AG09309 (cell line): ENCODE measurements at regions not wholly inside any gene's neighbourhood (a gene's known extent, or its start where the extent isn't known, plus 50 kb on each side); places are given as distances from the start of the nearest gene placed in this dataset.

Source experiments
- DNase-seq: peaks from one replicate; pipeline ENCODE4 v3.0.0-alpha.2; 2010; ENCODE audit warnings: low read depth
- H3K4me3 ChIP-seq: 2 replicates; pipeline ENCODE4 v1.5.1; 2011; ENCODE audit warnings: mild to moderate bottlenecking, low read depth, low read length, moderate library complexity; ENCODE audit not compliant: control insufficient read depth
- TF ChIP-seq, protein P1 (sequence below): IDR thresholded peaks from 2 replicates; pipeline ENCODE4 v1.5.1; 2011; ENCODE audit warnings: mild to moderate bottlenecking, low read depth, low read length, inconsistent platforms; ENCODE audit not compliant: insufficient read depth, control insufficient read depth; ENCODE audit errors: missing control alignments

DNA sequence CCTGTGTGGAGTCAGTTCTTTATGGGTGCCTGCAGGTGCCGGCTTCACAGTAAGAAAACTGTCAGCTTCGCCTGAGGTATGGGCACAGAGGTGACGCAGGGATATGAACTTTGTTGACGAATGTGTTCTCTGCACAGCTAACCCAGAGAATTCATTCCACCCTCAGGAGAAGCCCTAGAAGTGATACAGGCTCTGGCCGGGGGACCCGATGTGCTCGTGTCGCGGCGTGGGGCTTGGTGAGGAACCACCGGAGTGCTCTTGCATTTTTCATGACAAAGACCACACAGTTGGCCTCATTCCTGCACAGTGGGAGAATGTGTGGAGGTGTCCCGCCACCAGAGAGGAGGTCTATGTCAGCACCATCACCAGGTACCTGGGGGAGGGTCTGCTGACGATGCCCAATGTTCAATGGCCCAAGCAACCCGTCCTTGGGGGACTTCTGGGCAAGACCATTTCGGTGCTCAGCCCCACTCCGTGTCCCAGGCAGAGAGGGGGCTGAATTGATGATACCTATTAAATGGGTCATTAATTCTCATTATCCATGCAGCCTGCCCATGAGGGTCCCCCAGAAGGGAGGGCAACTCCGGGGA, 147.5 kb upstream of the RTL1 start:
- DNase-seq = no peak
- TF ChIP-seq, protein P1, sequence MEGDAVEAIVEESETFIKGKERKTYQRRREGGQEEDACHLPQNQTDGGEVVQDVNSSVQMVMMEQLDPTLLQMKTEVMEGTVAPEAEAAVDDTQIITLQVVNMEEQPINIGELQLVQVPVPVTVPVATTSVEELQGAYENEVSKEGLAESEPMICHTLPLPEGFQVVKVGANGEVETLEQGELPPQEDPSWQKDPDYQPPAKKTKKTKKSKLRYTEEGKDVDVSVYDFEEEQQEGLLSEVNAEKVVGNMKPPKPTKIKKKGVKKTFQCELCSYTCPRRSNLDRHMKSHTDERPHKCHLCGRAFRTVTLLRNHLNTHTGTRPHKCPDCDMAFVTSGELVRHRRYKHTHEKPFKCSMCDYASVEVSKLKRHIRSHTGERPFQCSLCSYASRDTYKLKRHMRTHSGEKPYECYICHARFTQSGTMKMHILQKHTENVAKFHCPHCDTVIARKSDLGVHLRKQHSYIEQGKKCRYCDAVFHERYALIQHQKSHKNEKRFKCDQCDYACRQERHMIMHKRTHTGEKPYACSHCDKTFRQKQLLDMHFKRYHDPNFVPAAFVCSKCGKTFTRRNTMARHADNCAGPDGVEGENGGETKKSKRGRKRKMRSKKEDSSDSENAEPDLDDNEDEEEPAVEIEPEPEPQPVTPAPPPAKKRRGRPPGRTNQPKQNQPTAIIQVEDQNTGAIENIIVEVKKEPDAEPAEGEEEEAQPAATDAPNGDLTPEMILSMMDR = no peak
- no peak overlapping the region for H3K4me3 ChIP-seq

DNA sequence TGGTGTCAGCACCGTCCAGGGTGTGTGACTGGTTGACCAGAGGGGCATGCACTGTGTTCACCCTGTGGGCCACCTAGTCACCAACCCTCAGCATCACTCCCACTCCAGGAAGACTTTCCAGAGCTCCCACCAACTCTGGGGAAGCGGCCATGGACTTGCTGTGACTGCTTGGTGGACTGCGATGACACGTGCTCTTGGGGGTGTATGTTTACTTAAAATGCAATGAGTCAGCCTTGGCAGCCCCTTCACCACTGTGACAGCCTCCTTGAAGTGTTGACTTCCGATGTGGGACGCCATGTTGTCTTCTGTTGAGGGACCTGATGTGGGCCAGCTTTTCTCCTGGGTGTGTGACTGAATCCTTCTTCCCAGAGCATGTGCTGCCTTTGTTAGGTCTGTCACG, 151.1 kb upstream of the RTL1 start:
- H3K4me3 ChIP-seq = no peak overlapping the region
- DNase-seq = no peak
- TF ChIP-seq, protein P1 = no peak

DNA sequence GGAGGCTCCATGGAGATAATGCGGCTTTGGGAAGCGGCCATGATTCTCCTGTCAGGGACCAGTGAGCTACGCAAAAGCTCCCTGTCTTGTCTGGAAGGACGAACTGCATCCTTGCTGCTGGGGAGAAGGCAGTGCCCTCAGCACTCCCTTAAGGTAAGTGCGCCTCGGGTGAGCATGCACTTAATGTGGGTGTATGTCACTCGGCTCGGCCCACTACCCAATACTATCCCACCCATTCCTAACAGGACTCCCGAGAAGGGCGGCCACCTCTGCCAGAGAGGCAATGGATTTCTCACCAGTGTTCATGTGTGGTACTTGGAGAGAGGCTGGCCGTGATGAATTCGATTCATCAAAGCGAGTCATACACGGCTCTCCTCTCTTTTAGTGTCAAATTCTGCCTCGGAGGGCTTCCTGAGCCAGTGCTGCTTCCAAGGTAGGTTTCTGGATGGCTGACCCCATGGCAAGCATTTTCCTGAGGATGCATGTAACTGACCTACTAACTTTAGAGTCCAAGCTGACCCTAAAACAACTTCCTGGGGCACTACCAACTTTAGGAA, 151.7 kb upstream of the RTL1 start:
- DNase-seq = no peak
- H3K4me3 ChIP-seq = no peak overlapping the region
- TF ChIP-seq, protein P1 = no peak

DNA sequence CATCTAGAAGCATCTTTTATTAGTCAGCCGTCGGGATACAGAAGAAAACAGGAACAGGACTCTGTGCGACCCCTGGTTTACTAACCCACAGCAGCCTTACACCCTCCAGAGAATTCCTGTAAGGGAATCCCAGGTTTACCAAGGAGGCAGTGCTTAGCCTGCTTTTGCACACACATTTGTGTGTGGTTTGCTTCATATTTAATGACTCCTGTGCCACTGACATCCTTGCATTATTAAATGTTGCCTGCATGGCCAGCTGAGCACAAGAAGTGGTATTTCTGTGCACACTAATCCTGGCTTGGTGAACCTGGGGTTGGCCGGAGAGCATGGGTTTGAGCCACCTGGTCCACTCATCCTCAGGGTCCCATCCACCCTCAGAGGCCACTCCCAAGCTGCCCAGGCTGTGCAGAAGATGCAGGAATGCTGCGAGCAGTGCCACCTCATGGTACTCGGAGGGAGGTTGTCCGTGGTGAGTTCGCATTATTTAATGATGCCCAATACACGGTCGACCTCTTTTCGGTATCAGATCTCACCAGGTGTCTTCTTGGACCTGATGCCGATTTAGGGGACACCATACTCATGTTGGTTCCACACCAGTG, 152.4 kb upstream of the RTL1 start:
- H3K4me3 ChIP-seq = no peak overlapping the region
- TF ChIP-seq, protein P1 = no peak
- DNase-seq = no peak

DNA sequence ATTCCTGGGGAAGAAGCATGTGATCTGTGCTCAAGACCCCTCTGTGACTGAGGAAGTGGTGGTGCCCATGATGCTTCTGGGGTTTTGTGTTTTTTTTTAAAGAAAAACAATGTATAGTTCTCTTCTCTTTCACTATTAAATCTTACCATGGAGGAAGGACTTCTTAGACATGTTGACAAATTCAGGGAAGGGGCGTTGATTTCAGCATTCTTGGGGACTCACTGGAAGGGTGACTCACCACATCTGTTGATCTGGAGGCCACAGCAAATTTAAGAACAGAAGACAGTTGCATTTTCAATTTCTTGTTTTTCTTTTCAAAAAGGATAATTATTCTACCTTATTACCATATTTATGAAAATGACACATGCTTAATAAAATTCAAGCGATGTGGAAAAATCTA, 152.9 kb upstream of the RTL1 start:
- TF ChIP-seq, protein P1 = no peak
- no peak overlapping the region for H3K4me3 ChIP-seq
- no peak for DNase-seq

DNA sequence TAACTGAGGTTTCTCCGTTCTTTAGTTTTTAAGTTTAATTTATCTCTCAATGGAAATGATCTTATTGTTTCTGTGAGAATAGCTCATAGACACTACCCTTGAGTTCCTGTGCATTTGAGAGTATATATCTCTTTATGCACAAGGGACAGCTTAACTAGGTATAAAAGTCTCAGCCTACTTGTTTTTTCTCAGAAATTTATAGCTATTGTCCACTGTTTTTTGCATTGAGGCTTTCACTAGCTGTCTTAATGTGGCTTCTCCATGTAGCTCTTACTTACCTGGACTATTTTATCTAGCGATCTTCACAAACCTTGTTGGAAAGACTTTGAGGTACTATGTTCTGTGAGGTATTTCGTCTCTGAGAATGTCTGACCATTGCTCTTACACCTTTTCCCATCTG, 153.9 kb upstream of the RTL1 start:
- no peak overlapping the region for H3K4me3 ChIP-seq
- DNase-seq = no peak
- TF ChIP-seq, protein P1 = no peak

DNA sequence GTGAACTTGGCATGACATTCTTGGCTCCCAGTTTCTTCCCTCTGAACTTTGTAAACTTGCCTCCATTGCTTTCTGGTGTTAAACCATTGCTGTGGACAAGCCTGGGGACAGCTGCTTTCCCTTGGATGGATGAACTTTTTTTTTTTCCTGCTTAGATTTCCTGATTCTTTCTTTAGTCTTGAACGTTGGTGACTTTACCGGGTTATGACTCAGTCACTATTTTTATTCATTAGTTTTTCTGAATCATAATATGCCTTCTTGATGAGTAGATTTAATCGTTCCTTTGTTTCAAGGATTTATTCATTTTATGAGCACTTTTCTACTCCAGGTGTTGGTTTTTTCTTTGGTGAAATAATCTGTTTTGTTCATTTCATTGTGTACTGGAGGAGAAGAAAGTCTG, 155.0 kb upstream of the RTL1 start:
- TF ChIP-seq, protein P1 = no peak
- DNase-seq = no peak
- no peak overlapping the region for H3K4me3 ChIP-seq
